ENCODE measurements at regions not wholly inside any gene's neighbourhood (a gene's known extent, or its start where the extent isn't known, plus 50 kb on each side); places are given as distances from the start of the nearest gene placed in this dataset.

GRCh38 chr2:122486705-122487415 is 731.4 kb downstream of the TSN start:
- Mint-ChIP-seq H3K27ac (ENCODE audit: unreplicated experiment) (no peak overlapping the region), H3K36me3 (ENCODE audit: unreplicated experiment) (no peaks in the 10 kb centered on the region), H3K9me3 (ENCODE audit: unreplicated experiment) (no peaks in the 10 kb centered on the region), H3K4me1 (ENCODE audit: unreplicated experiment) (no peaks in the 10 kb centered on the region), H3K27me3 (ENCODE audit: unreplicated experiment) (no peaks in the 10 kb centered on the region), H3K4me3 (ENCODE audit: unreplicated experiment) (no peak overlapping the region)
- no peak for TF ChIP-seq CTCF (IDR thresholded peaks at IDR 0.05)
- DNase-seq (ENCODE audit: extremely low spot score, unreplicated experiment): no peak

GRCh38 chr2:122491011-122491410 is 735.6 kb downstream of the TSN start:
- DNase-seq (ENCODE audit: extremely low spot score, unreplicated experiment): no peak
- H3K9me3 Mint-ChIP-seq (ENCODE audit: unreplicated experiment): peaks cover 7% of the 10 kb centered on the region
- no peak for TF ChIP-seq CTCF (IDR thresholded peaks at IDR 0.05)
- H3K4me1 Mint-ChIP-seq (ENCODE audit: unreplicated experiment): no peaks in the 10 kb centered on the region
- H3K4me3 Mint-ChIP-seq (ENCODE audit: unreplicated experiment): no peak overlapping the region
- H3K27ac Mint-ChIP-seq (ENCODE audit: unreplicated experiment): no peak overlapping the region
- H3K36me3 Mint-ChIP-seq (ENCODE audit: unreplicated experiment): no peaks in the 10 kb centered on the region
- no peaks in the 10 kb centered on the region for H3K27me3 Mint-ChIP-seq (ENCODE audit: unreplicated experiment)

GRCh38 chr2:122500316-122501105 is 745.1 kb downstream of the TSN start:
- no peak for DNase-seq (ENCODE audit: extremely low spot score, unreplicated experiment)
- Mint-ChIP-seq H3K36me3 (ENCODE audit: unreplicated experiment) (no peaks in the 10 kb centered on the region), H3K27ac (ENCODE audit: unreplicated experiment) (no peak overlapping the region), H3K4me3 (ENCODE audit: unreplicated experiment) (no peak overlapping the region), H3K4me1 (ENCODE audit: unreplicated experiment) (no peaks in the 10 kb centered on the region), H3K9me3 (ENCODE audit: unreplicated experiment) (no peaks in the 10 kb centered on the region), H3K27me3 (ENCODE audit: unreplicated experiment) (no peaks in the 10 kb centered on the region)
- no peak for TF ChIP-seq CTCF (IDR thresholded peaks at IDR 0.05)

GRCh38 chr2:122506620-122507019 is 751.2 kb downstream of the TSN start:
- no peak for DNase-seq (ENCODE audit: extremely low spot score, unreplicated experiment)
- H3K4me3 Mint-ChIP-seq (ENCODE audit: unreplicated experiment): no peak overlapping the region
- TF ChIP-seq CTCF (IDR thresholded peaks at IDR 0.05): no peak

GRCh38 chr2:122507261-122507660 is 751.8 kb downstream of the TSN start:
- no peak for TF ChIP-seq CTCF (IDR thresholded peaks at IDR 0.05)
- DNase-seq (ENCODE audit: extremely low spot score, unreplicated experiment): no peak
- peaks cover 3% of the 10 kb centered on the region for H3K27me3 Mint-ChIP-seq (ENCODE audit: unreplicated experiment)
- H3K36me3 Mint-ChIP-seq (ENCODE audit: unreplicated experiment): no peaks in the 10 kb centered on the region
- no peak overlapping the region for H3K4me3 Mint-ChIP-seq (ENCODE audit: unreplicated experiment)
- H3K4me1 Mint-ChIP-seq (ENCODE audit: unreplicated experiment): no peaks in the 10 kb centered on the region
- no peaks in the 10 kb centered on the region for H3K9me3 Mint-ChIP-seq (ENCODE audit: unreplicated experiment)
- H3K27ac Mint-ChIP-seq (ENCODE audit: unreplicated experiment): no peak overlapping the region

More at GRCh38 chr2:122506620-122507019, 751.2 kb downstream of the TSN start:
- Mint-ChIP-seq H3K27me3 (ENCODE audit: unreplicated experiment) (peaks cover 3% of the 10 kb centered on the region), H3K36me3 (ENCODE audit: unreplicated experiment) (no peaks in the 10 kb centered on the region), H3K4me1 (ENCODE audit: unreplicated experiment) (no peaks in the 10 kb centered on the region), H3K27ac (ENCODE audit: unreplicated experiment) (no peak overlapping the region), H3K9me3 (ENCODE audit: unreplicated experiment) (no peaks in the 10 kb centered on the region)

All from osteocyte (in vitro differentiated cells).